A673 (cell line): ENCODE measurements at regions not wholly inside any gene's neighbourhood (a gene's known extent, or its start where the extent isn't known, plus 50 kb on each side); places are given as distances from the start of the nearest gene placed in this dataset.

Source experiments
- CTCF ChIP-seq: fragments of 300-800, 200-600 bp; sonication (generic); conservative IDR thresholded peaks from 2 replicates; pipeline ENCODE4 v1.5.1; 2017; ENCODE audit warnings: low read depth, mild to moderate bottlenecking, antibody characterized with exemption, low read length, moderate library complexity, mixed read lengths
- EZH2 ChIP-seq: fragments of 200-600 bp; sonication (generic); IDR thresholded peaks from 2 replicates; pipeline ENCODE4 v1.6.1; 2017; ENCODE audit warnings: borderline replicate concordance, low read depth, mild to moderate bottlenecking, mixed read lengths, antibody characterized with exemption, low read length; ENCODE audit not compliant: poor library complexity, severe bottlenecking

- no peak for TF ChIP-seq CTCF
- no peak for TF ChIP-seq EZH2
Measured at GRCh38 chr3:159458982-159459381, 529.7 kb upstream of the IL12A start.
